HG02970 (cell line): ENCODE measurements at regions not wholly inside any gene's neighbourhood (a gene's known extent, or its start where the extent isn't known, plus 50 kb on each side); places are given as distances from the start of the nearest gene placed in this dataset.

Source experiments
- ATAC-seq: cut with Tn5 transposase; IDR thresholded peaks from one replicate; pipeline ENCODE4 v1.9.1; 2021; ENCODE audit warnings: mild to moderate bottlenecking, moderate library complexity, moderate number of reproducible peaks; ENCODE audit not compliant: unreplicated experiment, low FRiP score

- no peak for ATAC-seq
Observed at GRCh38 chr5:66454186-66455078, 141.8 kb upstream of the MAST4 start.

- no peak for ATAC-seq
Observed at GRCh38 chr5:66459728-66460127, 136.5 kb upstream of the MAST4 start.

GRCh38 chr5:66467564-66467963, 128.6 kb upstream of the MAST4 start:
- no peak for ATAC-seq

- no peak for ATAC-seq
Observed at GRCh38 chr5:66469684-66470083, 126.5 kb upstream of the MAST4 start.

GRCh38 chr5:66472010-66472409, 124.2 kb upstream of the MAST4 start:
- ATAC-seq, result no peak

GRCh38 chr5:66475731-66476130, 120.5 kb upstream of the MAST4 start:
- ATAC-seq, result no peak

- ATAC-seq, result no peak
Observed at GRCh38 chr5:66477596-66477995, 118.6 kb upstream of the MAST4 start.

GRCh38 chr5:66494437-66494836, 101.8 kb upstream of the MAST4 start:
- ATAC-seq, result no peak

GRCh38 chr5:66498791-66499207, 97.4 kb upstream of the MAST4 start:
- ATAC-seq, result no peak

GRCh38 chr5:66503203-66503789, 92.9 kb upstream of the MAST4 start:
- ATAC-seq, result no peak

- no peak for ATAC-seq
Observed at GRCh38 chr5:66507106-66507505, 89.1 kb upstream of the MAST4 start.

GRCh38 chr5:66511491-66511890, 84.7 kb upstream of the MAST4 start:
- ATAC-seq, result no peak

- ATAC-seq, result no peak
Observed at GRCh38 chr5:66513130-66513529, 83.1 kb upstream of the MAST4 start.

GRCh38 chr5:66515209-66515608, 81.0 kb upstream of the MAST4 start:
- ATAC-seq, result no peak

GRCh38 chr5:66516550-66516949, 79.6 kb upstream of the MAST4 start:
- ATAC-seq, result no peak

GRCh38 chr5:66517351-66517750, 78.8 kb upstream of the MAST4 start:
- no peak for ATAC-seq

- no peak for ATAC-seq
Observed at GRCh38 chr5:66518052-66518451, 78.1 kb upstream of the MAST4 start.

GRCh38 chr5:66518753-66519152, 77.4 kb upstream of the MAST4 start:
- ATAC-seq, result no peak

- no peak for ATAC-seq
Observed at GRCh38 chr5:66519626-66520025, 76.6 kb upstream of the MAST4 start.

- no peak for ATAC-seq
Observed at GRCh38 chr5:66520854-66521253, 75.3 kb upstream of the MAST4 start.

- ATAC-seq, result no peak
Observed at GRCh38 chr5:66527478-66528035, 68.6 kb upstream of the MAST4 start.

- ATAC-seq, result no peak
Observed at GRCh38 chr5:66529182-66529581, 67.0 kb upstream of the MAST4 start.
